Nephron progenitor cell (in vitro differentiated cells): ENCODE measurements at regions not wholly inside any gene's neighbourhood (a gene's known extent, or its start where the extent isn't known, plus 50 kb on each side); places are given as distances from the start of the nearest gene placed in this dataset.

ENCODE experiments used
- DNase-seq: peaks from one replicate; pipeline ENCODE4 v3.0.0; 2021
- H3K27ac Mint-ChIP-seq: 2 replicates; pipeline ENCODE4 v1.8.0; 2021; ENCODE audit warnings: mild to moderate bottlenecking, moderate library complexity, mixed read lengths
- H3K27me3 Mint-ChIP-seq: 2 replicates; pipeline ENCODE4 v1.8.0; 2021; ENCODE audit warnings: mild to moderate bottlenecking, low read depth, mixed read lengths; ENCODE audit not compliant: poor library complexity
- H3K36me3 Mint-ChIP-seq: 2 replicates; pipeline ENCODE4 v1.8.0; 2021; ENCODE audit warnings: low read depth, mixed read lengths
- H3K4me1 Mint-ChIP-seq: 2 replicates; pipeline ENCODE4 v1.8.0; 2021; ENCODE audit warnings: mixed read lengths
- H3K4me3 Mint-ChIP-seq: 2 replicates; pipeline ENCODE4 v1.8.0; 2021; ENCODE audit warnings: mild to moderate bottlenecking, moderate library complexity, mixed read lengths
- H3K9me3 Mint-ChIP-seq: 2 replicates; pipeline ENCODE4 v1.8.0; 2021; ENCODE audit warnings: mild to moderate bottlenecking, moderate library complexity, mixed read lengths
- TF ChIP-seq, protein P1 (sequence below): fragments of 200-600 bp; sonication (generic); IDR thresholded peaks from 2 replicates; pipeline ENCODE4 v1.5.0; 2021; ENCODE audit warnings: antibody characterized with exemption

DNA sequence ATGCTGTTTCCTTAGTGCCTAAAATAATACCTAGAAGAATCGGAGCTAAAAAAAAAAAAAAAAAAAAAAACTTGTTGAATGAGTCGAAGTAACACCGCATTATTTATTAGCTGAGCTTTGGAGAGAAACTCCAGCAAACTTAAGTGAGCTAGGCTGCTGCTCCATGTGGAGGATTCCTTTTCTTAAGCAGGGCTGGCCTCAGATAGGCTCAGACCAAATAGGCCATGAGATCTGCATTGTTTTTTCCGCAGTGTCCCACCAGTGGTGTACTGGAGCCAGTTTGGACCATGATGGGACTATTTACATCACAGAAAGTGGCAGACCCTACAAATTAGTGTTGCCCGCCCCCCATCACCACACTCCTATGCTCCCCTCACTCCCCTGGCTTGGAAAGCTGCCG, 341.4 kb downstream of the DTWD2 start:
- TF ChIP-seq, protein P1, sequence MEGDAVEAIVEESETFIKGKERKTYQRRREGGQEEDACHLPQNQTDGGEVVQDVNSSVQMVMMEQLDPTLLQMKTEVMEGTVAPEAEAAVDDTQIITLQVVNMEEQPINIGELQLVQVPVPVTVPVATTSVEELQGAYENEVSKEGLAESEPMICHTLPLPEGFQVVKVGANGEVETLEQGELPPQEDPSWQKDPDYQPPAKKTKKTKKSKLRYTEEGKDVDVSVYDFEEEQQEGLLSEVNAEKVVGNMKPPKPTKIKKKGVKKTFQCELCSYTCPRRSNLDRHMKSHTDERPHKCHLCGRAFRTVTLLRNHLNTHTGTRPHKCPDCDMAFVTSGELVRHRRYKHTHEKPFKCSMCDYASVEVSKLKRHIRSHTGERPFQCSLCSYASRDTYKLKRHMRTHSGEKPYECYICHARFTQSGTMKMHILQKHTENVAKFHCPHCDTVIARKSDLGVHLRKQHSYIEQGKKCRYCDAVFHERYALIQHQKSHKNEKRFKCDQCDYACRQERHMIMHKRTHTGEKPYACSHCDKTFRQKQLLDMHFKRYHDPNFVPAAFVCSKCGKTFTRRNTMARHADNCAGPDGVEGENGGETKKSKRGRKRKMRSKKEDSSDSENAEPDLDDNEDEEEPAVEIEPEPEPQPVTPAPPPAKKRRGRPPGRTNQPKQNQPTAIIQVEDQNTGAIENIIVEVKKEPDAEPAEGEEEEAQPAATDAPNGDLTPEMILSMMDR, result no peak
- Mint-ChIP-seq H3K9me3 (peaks cover 20% of the 10 kb centered on the region), H3K27me3 (peaks cover 6% of the 10 kb centered on the region), H3K36me3 (no peaks in the 10 kb centered on the region), H3K4me3 (no peak overlapping the region), H3K27ac (no peak overlapping the region), H3K4me1 (peaks cover 10% of the 10 kb centered on the region)
- no peak for DNase-seq

DNA sequence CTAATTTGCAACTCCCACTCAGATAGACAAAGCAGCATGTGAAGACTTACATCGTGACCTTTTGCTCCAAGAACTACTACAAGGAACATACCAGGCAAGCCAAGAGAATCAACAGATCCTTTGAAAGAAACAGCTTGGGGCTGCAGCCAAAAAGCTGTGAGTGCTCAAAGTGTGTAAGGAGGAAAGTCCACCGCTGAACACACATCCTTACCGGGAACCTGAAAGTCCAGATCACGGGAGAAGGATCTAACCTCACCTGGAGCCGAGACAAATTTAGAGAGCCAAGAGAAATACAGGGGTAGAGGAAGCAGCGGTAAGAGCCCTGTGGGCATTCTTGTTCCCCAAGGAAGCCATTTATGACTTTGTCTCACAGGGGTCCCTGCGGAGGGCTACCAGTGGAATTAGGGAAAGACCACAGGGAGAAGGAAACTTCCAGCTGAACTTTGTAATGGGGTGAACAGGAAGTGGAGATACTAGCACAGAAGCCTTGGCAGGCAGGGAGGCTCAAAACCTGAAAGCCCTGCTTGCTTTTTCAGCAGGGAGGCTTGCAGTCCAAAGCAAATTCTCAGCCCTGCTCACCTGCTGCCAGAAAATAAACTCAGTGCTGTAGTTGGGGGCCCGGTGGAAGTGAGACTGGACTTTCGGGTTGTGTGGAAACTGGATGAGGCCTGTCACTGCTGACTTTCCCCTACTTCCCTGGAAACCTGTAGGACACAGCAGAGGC, 350.2 kb downstream of the DTWD2 start:
- Mint-ChIP-seq H3K36me3 (peaks cover 46% of the 10 kb centered on the region), H3K4me1 (no peaks in the 10 kb centered on the region), H3K4me3 (no peak overlapping the region), H3K27me3 (no peaks in the 10 kb centered on the region), H3K27ac (no peak overlapping the region), H3K9me3 (peaks cover 79% of the 10 kb centered on the region)
- no peak for DNase-seq
- TF ChIP-seq, protein P1, result no peak

DNA sequence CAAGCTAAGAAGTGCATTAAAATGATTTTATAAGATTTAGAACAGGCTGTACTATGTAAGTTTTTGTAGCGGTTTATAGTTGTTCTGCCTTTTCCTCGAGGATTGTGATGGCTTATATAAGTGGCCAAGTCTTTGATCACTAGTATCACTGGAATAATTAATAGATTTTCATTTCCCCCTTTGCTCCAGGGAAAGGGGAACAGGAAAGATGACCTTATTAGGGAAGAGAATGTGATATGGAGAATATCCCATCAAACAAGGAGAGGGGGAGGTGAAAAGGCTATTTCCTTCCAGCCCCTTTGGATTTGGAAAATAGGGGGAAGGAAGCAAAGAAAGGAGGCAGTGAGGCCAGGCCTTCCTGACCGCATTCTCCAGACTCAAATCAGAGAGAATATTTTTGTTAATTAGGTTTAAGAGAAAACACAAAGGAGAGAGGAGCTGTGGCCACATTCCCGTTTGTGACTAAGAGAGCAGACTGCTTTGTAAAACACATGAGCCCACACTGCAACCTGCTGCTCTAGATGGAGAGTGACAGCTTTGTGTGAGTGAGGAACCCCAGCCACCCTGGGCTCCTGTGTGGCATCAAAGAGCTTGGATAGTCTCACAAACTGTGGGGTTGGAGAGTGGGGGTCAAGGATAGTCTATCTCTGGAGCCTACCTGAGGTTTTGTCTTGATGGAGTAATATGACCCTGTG, 359.5 kb downstream of the DTWD2 start:
- Mint-ChIP-seq H3K9me3 (peaks cover 14% of the 10 kb centered on the region), H3K4me1 (peaks cover 18% of the 10 kb centered on the region)
- DNase-seq, result no peak

DNA sequence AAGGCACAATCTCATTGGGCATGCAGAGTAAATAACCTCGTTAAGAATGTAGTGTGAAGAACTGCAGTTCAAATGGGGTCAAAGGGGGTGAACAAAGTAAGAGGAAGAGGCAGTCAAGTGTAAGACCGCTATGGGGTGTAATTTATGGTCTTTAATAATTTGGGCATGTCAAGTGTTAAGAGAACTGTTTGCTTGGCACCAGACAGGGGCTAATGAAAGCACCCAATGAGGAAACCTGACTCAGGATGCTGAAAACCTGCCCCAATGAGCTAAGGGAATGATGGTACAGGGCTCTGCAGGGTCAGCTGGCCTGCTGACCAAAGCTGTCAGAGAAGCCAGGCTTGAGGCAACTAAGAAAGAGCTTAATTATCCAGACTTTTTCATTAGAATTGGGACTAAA, 368.1 kb downstream of the DTWD2 start:
- H3K27ac Mint-ChIP-seq, result peak overlapping the region; percentile 49
- H3K4me1 Mint-ChIP-seq, result peaks cover 30% of the 10 kb centered on the region
- H3K9me3 Mint-ChIP-seq, result peaks cover 20% of the 10 kb centered on the region
- DNase-seq, result no peak
- no peaks in the 10 kb centered on the region for H3K27me3 Mint-ChIP-seq
- TF ChIP-seq, protein P1, result no peak
- no peak overlapping the region for H3K4me3 Mint-ChIP-seq
- H3K36me3 Mint-ChIP-seq, result no peaks in the 10 kb centered on the region

More for the DNA sequence above, 359.5 kb downstream of the DTWD2 start:
- Mint-ChIP-seq H3K36me3 (peaks cover 4% of the 10 kb centered on the region), H3K27me3 (peaks cover 4% of the 10 kb centered on the region), H3K4me3 (no peak overlapping the region), H3K27ac (peak overlapping the region; percentile 84)
- TF ChIP-seq, protein P1, result no peak

DNA sequence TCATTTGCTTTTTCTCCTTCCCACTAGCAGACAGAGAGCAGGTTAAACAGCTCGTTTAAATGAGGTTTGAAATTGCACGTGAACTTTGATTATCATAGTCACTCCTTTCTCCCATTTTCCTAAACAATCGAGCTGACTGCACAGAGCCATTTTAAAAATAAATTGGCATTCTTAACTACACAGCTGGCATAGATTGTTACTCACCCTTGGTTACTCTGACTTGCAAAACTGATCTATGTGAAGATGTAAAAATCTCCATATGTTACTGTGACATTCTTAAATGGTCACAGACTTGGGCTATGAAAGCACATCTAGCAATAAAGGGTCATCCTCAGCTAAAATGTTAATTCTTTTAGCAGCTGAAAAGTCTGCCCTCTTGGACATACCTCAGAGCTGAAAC, 368.5 kb downstream of the DTWD2 start:
- Mint-ChIP-seq H3K4me1 (peaks cover 28% of the 10 kb centered on the region), H3K9me3 (peaks cover 20% of the 10 kb centered on the region), H3K27me3 (no peaks in the 10 kb centered on the region), H3K27ac (peak overlapping the region; percentile 49), H3K36me3 (no peaks in the 10 kb centered on the region), H3K4me3 (no peak overlapping the region)
- TF ChIP-seq, protein P1, result no peak
- DNase-seq, result no peak

DNA sequence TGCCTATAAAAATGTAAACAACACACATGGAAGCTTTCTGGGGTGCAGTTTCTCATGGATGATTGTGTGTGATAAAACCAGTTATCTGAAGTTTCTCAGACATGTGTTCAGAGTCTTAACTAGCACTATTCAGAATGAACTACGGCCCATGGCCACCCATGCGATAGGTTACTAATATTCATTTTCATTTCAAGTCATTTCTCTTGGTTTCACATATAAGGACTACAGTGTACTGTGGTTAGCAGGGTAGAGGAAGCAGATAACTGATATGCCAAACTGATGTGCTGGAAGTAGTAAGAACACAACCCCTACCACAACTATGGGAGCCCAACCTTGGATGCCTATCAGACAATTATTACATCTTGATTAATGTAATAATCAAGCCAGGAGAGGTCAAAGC, 372.1 kb downstream of the DTWD2 start:
- Mint-ChIP-seq H3K4me3 (no peak overlapping the region), H3K36me3 (no peaks in the 10 kb centered on the region), H3K4me1 (peaks cover 26% of the 10 kb centered on the region), H3K27ac (no peak overlapping the region), H3K27me3 (no peaks in the 10 kb centered on the region), H3K9me3 (peaks cover 5% of the 10 kb centered on the region)
- TF ChIP-seq, protein P1, result no peak
- DNase-seq, result no peak
